ENCODE measurements at regions not wholly inside any gene's neighbourhood (a gene's known extent, or its start where the extent isn't known, plus 50 kb on each side); places are given as distances from the start of the nearest gene placed in this dataset.

- WGBS, 2 experiments (ENCODE audit: extremely low coverage in 2 of 2, insufficient read length in 1 of 2): 43% methylated on average over 6 of the region's 13 CpGs; no CpG with 5 or more reads in 1 of the 2 experiments
- POLR2A ChIA-PET (ENCODE audit: unreplicated experiment): no interaction called here
- Histone ChIP-seq H3K27me3 (ENCODE audit: control insufficient read depth, insufficient read depth, low read length) (no peaks in the 10 kb centered on the region), H3K79me1 (ENCODE audit: low read depth in 1 of 2, low read length in 2 of 2) (no peaks in the 10 kb centered on the region), H2AK9ac (replicated peaks; ENCODE audit: low read depth, low read length, poor library complexity) (no peak overlapping the region), H3K9me3 (ENCODE audit: control insufficient read depth, insufficient read depth, low read length) (peaks cover 18% of the 10 kb centered on the region), H2BK20ac (ENCODE audit: low read depth, low read length) (no peak overlapping the region), H3K23ac (ENCODE audit: low read depth, low read length) (no peak overlapping the region), H3K9ac (ENCODE audit: low read depth, low read length) (no peak overlapping the region), H3K18ac (ENCODE audit: low read depth, low read length) (no peak overlapping the region), H2AFZ (replicated peaks; ENCODE audit: low read length, poor library complexity) (no peak overlapping the region), H4K20me1 (ENCODE audit: insufficient read depth, low read length) (no peaks in the 10 kb centered on the region), H4K8ac (ENCODE audit: low read depth in 2 of 2, low read length in 2 of 2) (no peak overlapping the region), H3K36me3 (ENCODE audit: control insufficient read depth, insufficient read depth, low read length) (no peaks in the 10 kb centered on the region), H4K91ac (ENCODE audit: insufficient read depth, low read depth, low read length) (no peak overlapping the region), H2AK5ac (ENCODE audit: low read depth, low read length) (no peak overlapping the region), H3K14ac (replicated peaks; ENCODE audit: low read depth, low read length) (no peak overlapping the region), H3K9me1 (ENCODE audit: insufficient read depth, low read length) (no peaks in the 10 kb centered on the region), H2BK5ac (ENCODE audit: low read depth, low read length, poor library complexity, severe bottlenecking) (no peak overlapping the region), H3K4me1 (ENCODE audit: control insufficient read depth, insufficient read depth, low read length) (no peaks in the 10 kb centered on the region), H3K4me3 (ENCODE audit: insufficient read depth, low read depth, low read length) (no peak overlapping the region), H2BK120ac (ENCODE audit: low read depth, low read length) (no peak overlapping the region), H3K56ac (ENCODE audit: extremely low read depth, insufficient read depth, low read length) (no peak overlapping the region), H2BK15ac (ENCODE audit: low read depth, low read length) (no peak overlapping the region), H4K5ac (ENCODE audit: low read depth, low read length) (no peak overlapping the region), H3K27ac (ENCODE audit: insufficient read depth, low read length) (no peak overlapping the region), H3K4ac (ENCODE audit: low read depth, low read length) (no peak overlapping the region), H3K4me2 (ENCODE audit: low read depth, low read length) (no peak overlapping the region)
- dilution Hi-C loops (cut with HindIII; ENCODE audit: low sequenced_read_pairs, unreplicated experiment) (no loop called here), intact Hi-C loops (cut with micrococcal nuclease) (no loop called here), in situ Hi-C loops (cut with MboI; ENCODE audit: low sequenced_read_pairs) (no loop called here)
- no TSS peak for BruUV-seq (replicated peaks)
- TF ChIP-seq RAD21 (IDR thresholded peaks at IDR 0.05; ENCODE audit: low read length) (no peak), CTCF (conservative IDR thresholded peaks at IDR 0.05; ENCODE audit: low read depth, low read length) (no peak), MAZ (IDR thresholded peaks at IDR 0.05; ENCODE audit: borderline replicate concordance, low read depth, low read length) (no peak), NFE2L2 (IDR thresholded peaks at IDR 0.05; ENCODE audit: low read depth, low read length) (no peak), CHD1 (IDR thresholded peaks at IDR 0.05; ENCODE audit: low read depth, low read length) (no peak), BHLHE40 (IDR thresholded peaks at IDR 0.05; ENCODE audit: low read depth, low read length) (no peak), RFX5 (IDR thresholded peaks at IDR 0.05; ENCODE audit: low read depth, low read length) (no peak)
- TF ChIP-seq, protein P1, sequence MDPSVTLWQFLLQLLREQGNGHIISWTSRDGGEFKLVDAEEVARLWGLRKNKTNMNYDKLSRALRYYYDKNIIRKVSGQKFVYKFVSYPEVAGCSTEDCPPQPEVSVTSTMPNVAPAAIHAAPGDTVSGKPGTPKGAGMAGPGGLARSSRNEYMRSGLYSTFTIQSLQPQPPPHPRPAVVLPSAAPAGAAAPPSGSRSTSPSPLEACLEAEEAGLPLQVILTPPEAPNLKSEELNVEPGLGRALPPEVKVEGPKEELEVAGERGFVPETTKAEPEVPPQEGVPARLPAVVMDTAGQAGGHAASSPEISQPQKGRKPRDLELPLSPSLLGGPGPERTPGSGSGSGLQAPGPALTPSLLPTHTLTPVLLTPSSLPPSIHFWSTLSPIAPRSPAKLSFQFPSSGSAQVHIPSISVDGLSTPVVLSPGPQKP (IDR thresholded peaks at IDR 0.05; ENCODE audit: borderline replicate concordance, low read depth, low read length): no peak
- TF ChIP-seq, protein P2, sequence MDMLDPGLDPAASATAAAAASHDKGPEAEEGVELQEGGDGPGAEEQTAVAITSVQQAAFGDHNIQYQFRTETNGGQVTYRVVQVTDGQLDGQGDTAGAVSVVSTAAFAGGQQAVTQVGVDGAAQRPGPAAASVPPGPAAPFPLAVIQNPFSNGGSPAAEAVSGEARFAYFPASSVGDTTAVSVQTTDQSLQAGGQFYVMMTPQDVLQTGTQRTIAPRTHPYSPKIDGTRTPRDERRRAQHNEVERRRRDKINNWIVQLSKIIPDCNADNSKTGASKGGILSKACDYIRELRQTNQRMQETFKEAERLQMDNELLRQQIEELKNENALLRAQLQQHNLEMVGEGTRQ (IDR thresholded peaks at IDR 0.05; ENCODE audit: low read depth, low read length): no peak
- no peak for DNase-seq
- ATAC-seq (ENCODE audit: low read depth): no peak
- CTCF ChIA-PET: no interaction called here
These were observed 716.9 kb downstream of the TYW1 start for GRCh38 chr7:67713451-67714056.

All from IMR-90 (cell line).